Naive thymus-derived CD8-positive, alpha-beta T cell (primary cell): ENCODE measurements at regions not wholly inside any gene's neighbourhood (a gene's known extent, or its start where the extent isn't known, plus 50 kb on each side); places are given as distances from the start of the nearest gene placed in this dataset.

Experiments used
- ATAC-seq, 2 donors: fragments of 150-1000 bp; cut with Tn5 transposase in 1 of 2; sonication (Bioruptor Pico), chemical (Tn5 transposase) in 1 of 2; 1 replicate in 1 of 2; 2 replicates in 1 of 2; pipeline ENCODE4 v1.10.0; 2021; ENCODE audit warnings: mild to moderate bottlenecking in 2 of 2, moderate library complexity in 2 of 2
- POLR2A ChIA-PET: fragments of 350-600 bp; sonication (Branson Sonifier 250); formaldehyde crosslinking; loops from one replicate; lab custom pipeline; 2021; ENCODE audit warnings: antibody characterized with exemption; lab: Charles Lee
- DNase-seq, 10 donors: peaks; one replicate each; pipeline versions ENCODE4 v3.0.0 to v3.0.0-alpha.2; 2020 to 2022
- H3K27ac Mint-ChIP-seq, 10 donors: one replicate each; pipeline ENCODE4 v1.8.0; 2020 to 2022; ENCODE audit warnings: mild to moderate bottlenecking in 10 of 10, mixed read lengths in 10 of 10, moderate library complexity in 4 of 10, inconsistent platforms in 1 of 10
- H3K27me3 Mint-ChIP-seq, 5 donors: one replicate each; pipeline ENCODE4 v1.8.0; 2021 to 2022; ENCODE audit warnings: mixed read lengths in 5 of 5
- H3K36me3 Mint-ChIP-seq, 3 donors: one replicate each; pipeline ENCODE4 v1.8.0; 2020 to 2022; ENCODE audit warnings: mixed read lengths in 3 of 3, mild to moderate bottlenecking in 2 of 3, inconsistent platforms in 1 of 3
- H3K4me1 Mint-ChIP-seq, 4 donors: one replicate each; pipeline ENCODE4 v1.8.0; 2021 to 2022; ENCODE audit warnings: mixed read lengths in 4 of 4
- H3K4me3 Mint-ChIP-seq, 10 donors: one replicate each; pipeline ENCODE4 v1.8.0; 2020 to 2022; ENCODE audit warnings: mild to moderate bottlenecking in 10 of 10, mixed read lengths in 10 of 10, moderate library complexity in 6 of 10, inconsistent platforms in 1 of 10
- H3K9me3 Mint-ChIP-seq, 9 donors: one replicate each; pipeline ENCODE4 v1.8.0; 2020 to 2022; ENCODE audit warnings: mixed read lengths in 9 of 9, mild to moderate bottlenecking in 3 of 9, inconsistent platforms in 1 of 9, moderate library complexity in 1 of 9

- Mint-ChIP-seq H3K27ac (no peak overlapping the region), H3K4me1 (no peaks in the 10 kb centered on the region), H3K9me3 (peaks cover 0 to 11% (median 6%) of the 10 kb centered on the region in 9 donors), H3K36me3 (no peaks in the 10 kb centered on the region), H3K4me3 (no peak overlapping the region), H3K27me3 (peaks cover 0 to 3% (median 0%) of the 10 kb centered on the region in 5 donors)
- POLR2A ChIA-PET = no interaction called here
- no peak for ATAC-seq
- DNase-seq = no peak
Observed at GRCh38 chr3:159418571-159419526, 569.8 kb upstream of the IL12A start.

- Mint-ChIP-seq H3K9me3 (peaks cover 0 to 22% (median 5%) of the 10 kb centered on the region in 9 donors), H3K27ac (no peak overlapping the region), H3K27me3 (peaks cover 0 to 4% (median 0%) of the 10 kb centered on the region in 5 donors), H3K4me1 (no peaks in the 10 kb centered on the region), H3K4me3 (no peak overlapping the region), H3K36me3 (peaks cover 0 to 5% (median 0%) of the 10 kb centered on the region in 3 donors)
- POLR2A ChIA-PET = no interaction called here
- DNase-seq = no peak
- ATAC-seq = no peak
Observed at GRCh38 chr3:159429702-159430101, 558.9 kb upstream of the IL12A start.

GRCh38 chr3:159432682-159433340 is 555.8 kb upstream of the IL12A start:
- Mint-ChIP-seq H3K4me1 (no peaks in the 10 kb centered on the region), H3K27me3 (peaks cover 0 to 7% (median 0%) of the 10 kb centered on the region in 5 donors), H3K36me3 (peaks cover 0 to 5% (median 0%) of the 10 kb centered on the region in 3 donors), H3K4me3 (no peak overlapping the region), H3K9me3 (peaks cover 0 to 13% (median 3%) of the 10 kb centered on the region in 9 donors), H3K27ac (no peak overlapping the region)
- POLR2A ChIA-PET = no interaction called here
- DNase-seq (no peak), ATAC-seq (no peak)

- DNase-seq = no peak
- POLR2A ChIA-PET = no interaction called here
- no peaks in the 10 kb centered on the region for H3K36me3 Mint-ChIP-seq
- peaks cover 0 to 21% (median 7%) of the 10 kb centered on the region in 9 donors for H3K9me3 Mint-ChIP-seq
- H3K4me3 Mint-ChIP-seq = no peak overlapping the region
- H3K27me3 Mint-ChIP-seq = peaks cover 0 to 15% (median 0%) of the 10 kb centered on the region in 5 donors
- H3K27ac Mint-ChIP-seq = no peak overlapping the region
- no peaks in the 10 kb centered on the region for H3K4me1 Mint-ChIP-seq
- no peak for ATAC-seq
Observed at GRCh38 chr3:159439346-159439745, 549.3 kb upstream of the IL12A start.

GRCh38 chr3:159441279-159441678 is 547.4 kb upstream of the IL12A start:
- Mint-ChIP-seq H3K36me3 (no peaks in the 10 kb centered on the region), H3K9me3 (peaks cover 3 to 26% (median 9%) of the 10 kb centered on the region in 9 donors), H3K27ac (no peak overlapping the region), H3K4me1 (no peaks in the 10 kb centered on the region), H3K4me3 (no peak overlapping the region), H3K27me3 (peaks cover 0 to 12% (median 0%) of the 10 kb centered on the region in 5 donors)
- POLR2A ChIA-PET = no interaction called here
- DNase-seq (no peak), ATAC-seq (no peak)

GRCh38 chr3:159443266-159443665 is 545.4 kb upstream of the IL12A start:
- DNase-seq (no peak), ATAC-seq (no peak)
- peaks cover 3 to 27% (median 9%) of the 10 kb centered on the region in 9 donors for H3K9me3 Mint-ChIP-seq
- H3K36me3 Mint-ChIP-seq = no peaks in the 10 kb centered on the region
- no peak overlapping the region for H3K4me3 Mint-ChIP-seq
- no peak overlapping the region for H3K27ac Mint-ChIP-seq
- H3K4me1 Mint-ChIP-seq = no peaks in the 10 kb centered on the region
- H3K27me3 Mint-ChIP-seq = peaks cover 0 to 12% (median 0%) of the 10 kb centered on the region in 5 donors
- POLR2A ChIA-PET = no interaction called here

- no peaks in the 10 kb centered on the region for H3K4me1 Mint-ChIP-seq
Observed at GRCh38 chr3:159447841-159448240, 540.8 kb upstream of the IL12A start.

GRCh38 chr3:159448902-159449301 is 539.7 kb upstream of the IL12A start:
- Mint-ChIP-seq H3K27me3 (no peaks in the 10 kb centered on the region), H3K9me3 (peaks cover 0 to 15% (median 5%) of the 10 kb centered on the region in 9 donors), H3K36me3 (no peaks in the 10 kb centered on the region), H3K4me3 (no peak overlapping the region), H3K27ac (no peak overlapping the region), H3K4me1 (no peaks in the 10 kb centered on the region)
- DNase-seq (no peak), ATAC-seq (no peak)
- POLR2A ChIA-PET = no interaction called here

More at GRCh38 chr3:159447841-159448240, 540.8 kb upstream of the IL12A start:
- no peak overlapping the region for H3K4me3 Mint-ChIP-seq
- DNase-seq (no peak), ATAC-seq (no peak)
- no peaks in the 10 kb centered on the region for H3K36me3 Mint-ChIP-seq
- no peak overlapping the region for H3K27ac Mint-ChIP-seq
- H3K9me3 Mint-ChIP-seq = peaks cover 0 to 15% (median 4%) of the 10 kb centered on the region in 9 donors
- H3K27me3 Mint-ChIP-seq = no peaks in the 10 kb centered on the region
- POLR2A ChIA-PET = no interaction called here

- POLR2A ChIA-PET = no interaction called here
- peak overlapping the region in 1 of 10 donors; percentile 17 for H3K27ac Mint-ChIP-seq
- no peaks in the 10 kb centered on the region for H3K4me1 Mint-ChIP-seq
- peaks cover 0 to 6% (median 3%) of the 10 kb centered on the region in 9 donors for H3K9me3 Mint-ChIP-seq
- H3K27me3 Mint-ChIP-seq = no peaks in the 10 kb centered on the region
- H3K36me3 Mint-ChIP-seq = no peaks in the 10 kb centered on the region
- no peak for DNase-seq
- no peak for ATAC-seq
- H3K4me3 Mint-ChIP-seq = no peak overlapping the region
Observed at GRCh38 chr3:159451067-159451466, 537.6 kb upstream of the IL12A start.

GRCh38 chr3:159451482-159451881 is 537.2 kb upstream of the IL12A start:
- ATAC-seq (no peak), DNase-seq (no peak)
- no peak overlapping the region for H3K4me3 Mint-ChIP-seq
- no peak overlapping the region for H3K27ac Mint-ChIP-seq
- H3K4me1 Mint-ChIP-seq = no peaks in the 10 kb centered on the region
- POLR2A ChIA-PET = no interaction called here
- H3K27me3 Mint-ChIP-seq = no peaks in the 10 kb centered on the region
- H3K36me3 Mint-ChIP-seq = no peaks in the 10 kb centered on the region
- peaks cover 0 to 6% (median 2%) of the 10 kb centered on the region in 9 donors for H3K9me3 Mint-ChIP-seq

GRCh38 chr3:159453036-159453435 is 535.6 kb upstream of the IL12A start:
- H3K4me3 Mint-ChIP-seq = no peak overlapping the region
- no peak for ATAC-seq
- DNase-seq = no peak
- peaks cover 0 to 6% (median 2%) of the 10 kb centered on the region in 9 donors for H3K9me3 Mint-ChIP-seq
- no peaks in the 10 kb centered on the region for H3K27me3 Mint-ChIP-seq
- H3K27ac Mint-ChIP-seq = no peak overlapping the region
- no peaks in the 10 kb centered on the region for H3K36me3 Mint-ChIP-seq
- POLR2A ChIA-PET = no interaction called here
- no peaks in the 10 kb centered on the region for H3K4me1 Mint-ChIP-seq

- H3K27ac Mint-ChIP-seq = no peak overlapping the region
- DNase-seq = no peak
- POLR2A ChIA-PET = no interaction called here
- no peaks in the 10 kb centered on the region for H3K4me1 Mint-ChIP-seq
- no peak overlapping the region for H3K4me3 Mint-ChIP-seq
- H3K36me3 Mint-ChIP-seq = no peaks in the 10 kb centered on the region
- H3K9me3 Mint-ChIP-seq = peaks cover 0 to 5% (median 0%) of the 10 kb centered on the region in 9 donors
- no peak for ATAC-seq
- H3K27me3 Mint-ChIP-seq = no peaks in the 10 kb centered on the region
Observed at GRCh38 chr3:159453945-159454344, 534.7 kb upstream of the IL12A start.

- no peak for DNase-seq
- no peak overlapping the region for H3K27ac Mint-ChIP-seq
- no peak for ATAC-seq
- POLR2A ChIA-PET = no interaction called here
- H3K9me3 Mint-ChIP-seq = peaks cover 0 to 5% (median 0%) of the 10 kb centered on the region in 9 donors
- no peaks in the 10 kb centered on the region for H3K27me3 Mint-ChIP-seq
- H3K4me3 Mint-ChIP-seq = no peak overlapping the region
- no peaks in the 10 kb centered on the region for H3K36me3 Mint-ChIP-seq
- H3K4me1 Mint-ChIP-seq = no peaks in the 10 kb centered on the region
Observed at GRCh38 chr3:159455741-159456181, 532.9 kb upstream of the IL12A start.
